ENCODE measurements at regions not wholly inside any gene's neighbourhood (a gene's known extent, or its start where the extent isn't known, plus 50 kb on each side); places are given as distances from the start of the nearest gene placed in this dataset.
"Not testable (repeated sequence)": the region's sequence is repeated elsewhere in the genome, so short reads cannot be mapped to it uniquely, and the experiment has no call there.

- not testable (repeated sequence) for H3K79me1 ChIP-seq (ENCODE audit: low read depth, low read length); H3K23me2 ChIP-seq (ENCODE audit: low read depth, low read length); H3K4me3 ChIP-seq (ENCODE audit: extremely low read depth in 1 of 4, insufficient read depth in 2 of 4, low read depth in 3 of 4, low read length in 4 of 4); H3K4me2 ChIP-seq (ENCODE audit: insufficient read depth in 1 of 2, low read depth in 2 of 2, low read length in 2 of 2); H3K14ac ChIP-seq (ENCODE audit: insufficient read length); H2BK12ac ChIP-seq (ENCODE audit: low read depth, low read length); H3K18ac ChIP-seq (ENCODE audit: extremely low read depth, low read length); H2BK15ac ChIP-seq (ENCODE audit: low read length); H2AFZ ChIP-seq (ENCODE audit: low read length); H3K9ac ChIP-seq (replicated peaks in 1 of 4; ENCODE audit: extremely low read depth in 1 of 4, low read depth in 3 of 4, low read length in 3 of 4); FAIRE-seq; H3K4ac ChIP-seq (replicated peaks; ENCODE audit: insufficient read length, low read depth, low read length); H2BK120ac ChIP-seq (replicated peaks; ENCODE audit: low read depth, low read length); H4K8ac ChIP-seq (ENCODE audit: extremely low read depth, insufficient read depth, low read length); H3K56ac ChIP-seq (replicated peaks; ENCODE audit: insufficient read length, low read depth, low read length); H2AK5ac ChIP-seq (ENCODE audit: low read depth, low read length); H4K20me1 ChIP-seq (replicated peaks in 1 of 2; ENCODE audit: control insufficient read depth in 1 of 2, insufficient read depth in 2 of 2, low read length in 2 of 2); H3K36me3 ChIP-seq (ENCODE audit: control insufficient read depth in 2 of 4, insufficient read depth in 4 of 4, low read length in 3 of 4); H3K4me1 ChIP-seq (replicated peaks in 1 of 4; ENCODE audit: control insufficient read depth in 3 of 4, insufficient read depth in 4 of 4, low read length in 3 of 4); H4K91ac ChIP-seq (replicated peaks; ENCODE audit: insufficient read length, low read length); H3K23ac ChIP-seq (ENCODE audit: insufficient read length); H3K79me2 ChIP-seq (ENCODE audit: control insufficient read depth in 1 of 2, insufficient read depth in 2 of 2, low read length in 2 of 2); H3K27ac ChIP-seq (ENCODE audit: low read depth, low read length); H3K27me3 ChIP-seq (replicated peaks in 1 of 4; ENCODE audit: control insufficient read depth in 3 of 4, extremely low read depth in 1 of 4, insufficient read depth in 3 of 4, low read length in 3 of 4); H4K5ac ChIP-seq (ENCODE audit: insufficient read length, low read depth, low read length); H2BK20ac ChIP-seq (ENCODE audit: low read length); H2BK5ac ChIP-seq (ENCODE audit: low read depth, low read length); DNase-seq (ENCODE audit: low read depth in 1 of 2, low spot score in 2 of 2); H3K9me3 ChIP-seq (ENCODE audit: insufficient read depth in 2 of 2, low read depth in 1 of 2, low read length in 1 of 2)
- WGBS, 2 experiments (ENCODE audit: extremely low coverage in 1 of 2, insufficient coverage in 1 of 2, insufficient read length in 1 of 2, insufficient replicate concordance in 2 of 2, low coverage in 1 of 2, low lambda C conversion rate in 2 of 2, missing lambda C conversion rate in 1 of 2), result 93% methylated on average over 9 of the region's 9 CpGs; no CpG with 5 or more reads in 1 of the 2 experiments
- POLR2A ChIA-PET (ENCODE audit: partially characterized antibody), result interaction anchor here (0.7 to 1.1 kb wide), 2 partner anchors 101 to 205 kb away, joined by 3 read pairs; partner anchors contain the start of gene SLC38A2
- CTCF ChIA-PET (ENCODE audit: partially characterized antibody), result interaction anchor here (0.8 to 1.5 kb wide), 3 partner anchors 16 to 187 kb away, joined by 3 to 5 read pairs (median 3); no protein-coding TSS in a partner anchor
Measured at GRCh38 chr12:46474385-46474784, 101.8 kb upstream of the SLC38A2 start.
